GM18507 (cell line): ENCODE measurements at regions not wholly inside any gene's neighbourhood (a gene's known extent, or its start where the extent isn't known, plus 50 kb on each side); places are given as distances from the start of the nearest gene placed in this dataset.
"Not testable (repeated sequence)": the region's sequence is repeated elsewhere in the genome, so short reads cannot be mapped to it uniquely, and the experiment has no call there.

ENCODE experiments used
- DNase-seq: peaks from one replicate; pipeline ENCODE4 v3.0.0; 2011; ENCODE audit warnings: low read depth; ENCODE audit not compliant: insufficient read length; ENCODE audit errors: extremely low spot score
- FAIRE-seq: peaks from 2 replicates; lab custom pipeline; 2011; peaks lifted over from hg19 to GRCh38; lab: Jason Lieb, UNC

- DNase-seq (no peak), FAIRE-seq (no peak)
Observed at GRCh38 chrX:128517691-128518090, 465.5 kb upstream of the ACTRT1 start.

- DNase-seq (no peak), FAIRE-seq (no peak)
Observed at GRCh38 chrX:128504496-128504895, 452.3 kb upstream of the ACTRT1 start.

- no peak for DNase-seq
Observed at GRCh38 chrX:128464116-128464515, 411.9 kb upstream of the ACTRT1 start.

GRCh38 chrX:128460835-128461234 is 408.6 kb upstream of the ACTRT1 start:
- DNase-seq (no peak), FAIRE-seq (no peak)

More at GRCh38 chrX:128464116-128464515, 411.9 kb upstream of the ACTRT1 start:
- no peak for FAIRE-seq

- FAIRE-seq (no peak), DNase-seq (no peak)
Observed at GRCh38 chrX:128458888-128459287, 406.7 kb upstream of the ACTRT1 start.

- FAIRE-seq (no peak), DNase-seq (no peak)
Observed at GRCh38 chrX:128457674-128458073, 405.5 kb upstream of the ACTRT1 start.

GRCh38 chrX:128439159-128439558 is 387.0 kb upstream of the ACTRT1 start:
- no peak for FAIRE-seq
- DNase-seq: no peak

GRCh38 chrX:128438082-128438481 is 385.9 kb upstream of the ACTRT1 start:
- DNase-seq: no peak
- FAIRE-seq: no peak

GRCh38 chrX:128436397-128437103 is 384.3 kb upstream of the ACTRT1 start:
- no peak for DNase-seq
- FAIRE-seq: no peak

GRCh38 chrX:128425546-128425945 is 373.3 kb upstream of the ACTRT1 start:
- DNase-seq (no peak), FAIRE-seq (no peak)

GRCh38 chrX:128408842-128409241 is 356.6 kb upstream of the ACTRT1 start:
- DNase-seq: no peak
- FAIRE-seq: no peak

GRCh38 chrX:128396601-128397000 is 344.4 kb upstream of the ACTRT1 start:
- DNase-seq (no peak), FAIRE-seq (no peak)

GRCh38 chrX:128383846-128384245 is 331.6 kb upstream of the ACTRT1 start:
- FAIRE-seq, DNase-seq: not testable (repeated sequence)

- no peak for DNase-seq
- no peak for FAIRE-seq
Observed at GRCh38 chrX:128365492-128365891, 313.3 kb upstream of the ACTRT1 start.

GRCh38 chrX:128335671-128336070 is 283.5 kb upstream of the ACTRT1 start:
- DNase-seq (no peak), FAIRE-seq (no peak)

GRCh38 chrX:128334821-128335220 is 282.6 kb upstream of the ACTRT1 start:
- no peak for FAIRE-seq

GRCh38 chrX:128310912-128311311 is 258.7 kb upstream of the ACTRT1 start:
- FAIRE-seq: no peak
- DNase-seq: no peak

More at GRCh38 chrX:128334821-128335220, 282.6 kb upstream of the ACTRT1 start:
- DNase-seq: no peak

- DNase-seq (no peak), FAIRE-seq (no peak)
Observed at GRCh38 chrX:128309311-128309710, 257.1 kb upstream of the ACTRT1 start.

GRCh38 chrX:128294198-128294597 is 242.0 kb upstream of the ACTRT1 start:
- DNase-seq (no peak), FAIRE-seq (no peak)

GRCh38 chrX:128287693-128288092 is 235.5 kb upstream of the ACTRT1 start:
- FAIRE-seq (no peak), DNase-seq (no peak)

- FAIRE-seq (no peak), DNase-seq (no peak)
Observed at GRCh38 chrX:128250621-128251020, 198.4 kb upstream of the ACTRT1 start.

GRCh38 chrX:128216364-128216763 is 164.2 kb upstream of the ACTRT1 start:
- FAIRE-seq: no peak
- no peak for DNase-seq
